ENCODE measurements at regions not wholly inside any gene's neighbourhood (a gene's known extent, or its start where the extent isn't known, plus 50 kb on each side); places are given as distances from the start of the nearest gene placed in this dataset.
A peak's percentile ranks its signal among the peaks of the same experiment; 100 is the strongest.
"Not testable (repeated sequence)": the region's sequence is repeated elsewhere in the genome, so short reads cannot be mapped to it uniquely, and the experiment has no call there.

GRCh38 chr3:194259982-194260766, 91.0 kb downstream of the CPN2 start:
- intact Hi-C loops (cut with DNase I) = no loop called here
- ATAC-seq (peak in 1 of 2 donors; percentile 18), DNase-seq (no peak)

GRCh38 chr3:194261581-194262063, 89.5 kb downstream of the CPN2 start:
- intact Hi-C loops (cut with DNase I) = no loop called here
- DNase-seq = no peak
- no peak for ATAC-seq

- ATAC-seq (no peak), DNase-seq (no peak)
- intact Hi-C loops (cut with DNase I) = no loop called here
Observed at GRCh38 chr3:194262176-194262924, 88.8 kb downstream of the CPN2 start.

- DNase-seq = no peak
- intact Hi-C loops (cut with DNase I) = no loop called here
Observed at GRCh38 chr3:194262925-194263305, 88.2 kb downstream of the CPN2 start.

GRCh38 chr3:194264631-194265504, 86.3 kb downstream of the CPN2 start:
- ATAC-seq, DNase-seq: not testable (repeated sequence)
- intact Hi-C loops (cut with DNase I) = loop anchor here (5.0 kb wide), 2 partner anchors 128 to 263 kb away; partner anchors contain the start of gene HES1 (in 1 of the 2)

More at GRCh38 chr3:194262925-194263305, 88.2 kb downstream of the CPN2 start:
- ATAC-seq = no peak

GRCh38 chr3:194265505-194265892, 85.6 kb downstream of the CPN2 start:
- DNase-seq (peak; percentile 94), ATAC-seq (peak; percentile 82)
- intact Hi-C loops (cut with DNase I) = loop anchor here (5.0 kb wide), 2 partner anchors 128 to 263 kb away; partner anchors contain the start of gene HES1 (in 1 of the 2)

GRCh38 chr3:194265996-194266964, 84.8 kb downstream of the CPN2 start:
- ATAC-seq = no peak
- intact Hi-C loops (cut with DNase I) = loop anchor here (5.0 kb wide), 2 partner anchors 129 to 264 kb away; partner anchors contain the start of gene HES1 (in 1 of the 2)
- no peak for DNase-seq

GRCh38 chr3:194267744-194268653, 83.1 kb downstream of the CPN2 start:
- DNase-seq (peak; percentile 88), ATAC-seq (peak; percentile 2 to 35)
- intact Hi-C loops (cut with DNase I) = loop anchor here (5.0 kb wide), 2 partner anchors 131 to 266 kb away; partner anchors contain the start of gene HES1 (in 1 of the 2)

GRCh38 chr3:194268654-194269512, 82.2 kb downstream of the CPN2 start:
- ATAC-seq (no peak), DNase-seq (no peak)
- intact Hi-C loops (cut with DNase I) = loop anchor here (5.0 kb wide), 2 partner anchors 132 to 267 kb away; partner anchors contain the start of gene HES1 (in 1 of the 2)

GRCh38 chr3:194269610-194270145, 81.5 kb downstream of the CPN2 start:
- DNase-seq = peak; percentile 95
- intact Hi-C loops (cut with DNase I) = loop anchor here (2.0 to 5.0 kb wide), 5 partner anchors 38 to 267 kb away; partner anchors contain the start of gene HES1 (in 1 of the 2)
- peak; percentile 34 to 48 for ATAC-seq

GRCh38 chr3:194270627-194271459, 80.3 kb downstream of the CPN2 start:
- intact Hi-C loops (cut with DNase I) = loop anchor here in 1 of 2 donors (2.0 to 5.0 kb wide), 3 partner anchors 36 to 200 kb away; no protein-coding TSS in a partner anchor

GRCh38 chr3:194271460-194272035, 79.6 kb downstream of the CPN2 start:
- no peak for ATAC-seq
- intact Hi-C loops (cut with DNase I) = loop anchor here in 1 of 2 donors (2.0 to 5.0 kb wide), 3 partner anchors 36 to 201 kb away; no protein-coding TSS in a partner anchor

More at GRCh38 chr3:194270627-194271459, 80.3 kb downstream of the CPN2 start:
- ATAC-seq = peak; percentile 70 to 81
- DNase-seq = peak; percentile 89

GRCh38 chr3:194272221-194272620, 78.9 kb downstream of the CPN2 start:
- no peak for ATAC-seq
- no peak for DNase-seq
- intact Hi-C loops (cut with DNase I) = loop anchor here in 1 of 2 donors (5.0 kb wide), 1 partner anchor 35 kb away; no protein-coding TSS in a partner anchor

More at GRCh38 chr3:194271460-194272035, 79.6 kb downstream of the CPN2 start:
- no peak for DNase-seq

Measured in left cardiac atrium (tissue), 4 donors.